VCaP (cell line): ENCODE measurements at regions not wholly inside any gene's neighbourhood (a gene's known extent, or its start where the extent isn't known, plus 50 kb on each side); places are given as distances from the start of the nearest gene placed in this dataset.

Experiments
- H3K27ac ChIP-seq: fragments of 450-650 bp; 2 replicates; pipeline ENCODE4 v1.5.1; 2017
- TF ChIP-seq, protein P1 (sequence below): fragments of 450-650 bp; conservative IDR thresholded peaks from 2 replicates; pipeline ENCODE4 v1.5.1; 2017; ENCODE audit warnings: mild to moderate bottlenecking, moderate library complexity

DNA sequence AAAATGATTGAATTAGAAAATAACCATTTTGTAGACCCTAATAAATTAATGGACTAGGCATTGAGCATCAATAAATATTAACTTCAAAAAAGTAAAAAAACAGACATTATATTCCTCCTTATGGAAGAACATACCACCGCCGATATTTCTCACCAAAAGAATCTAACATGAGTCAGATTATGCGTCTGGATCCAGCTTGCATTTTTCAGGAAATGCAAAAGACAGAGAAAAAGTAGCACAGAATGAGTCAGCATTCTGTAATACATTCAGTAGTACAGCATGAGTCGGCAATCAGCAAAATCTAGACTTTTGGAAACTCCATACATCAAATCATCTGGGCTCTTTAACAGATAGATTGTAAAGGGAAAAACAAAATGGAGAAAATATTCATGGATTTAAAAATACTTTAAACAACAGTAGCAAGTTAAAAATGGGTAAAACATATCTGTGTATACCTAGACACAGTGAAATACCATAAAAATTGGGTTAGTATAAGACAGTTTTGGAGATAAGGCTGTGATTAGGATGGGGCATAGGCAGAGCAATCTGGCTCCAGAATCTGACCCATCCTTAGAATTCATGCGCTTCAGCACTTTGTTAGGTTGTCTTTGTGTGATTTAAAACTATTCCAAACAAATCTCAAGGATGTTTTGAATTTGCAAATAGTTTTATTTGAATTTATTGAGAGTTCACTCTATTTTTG lies 633.0 kb upstream of the FAM241A start:
- TF ChIP-seq, protein P1, sequence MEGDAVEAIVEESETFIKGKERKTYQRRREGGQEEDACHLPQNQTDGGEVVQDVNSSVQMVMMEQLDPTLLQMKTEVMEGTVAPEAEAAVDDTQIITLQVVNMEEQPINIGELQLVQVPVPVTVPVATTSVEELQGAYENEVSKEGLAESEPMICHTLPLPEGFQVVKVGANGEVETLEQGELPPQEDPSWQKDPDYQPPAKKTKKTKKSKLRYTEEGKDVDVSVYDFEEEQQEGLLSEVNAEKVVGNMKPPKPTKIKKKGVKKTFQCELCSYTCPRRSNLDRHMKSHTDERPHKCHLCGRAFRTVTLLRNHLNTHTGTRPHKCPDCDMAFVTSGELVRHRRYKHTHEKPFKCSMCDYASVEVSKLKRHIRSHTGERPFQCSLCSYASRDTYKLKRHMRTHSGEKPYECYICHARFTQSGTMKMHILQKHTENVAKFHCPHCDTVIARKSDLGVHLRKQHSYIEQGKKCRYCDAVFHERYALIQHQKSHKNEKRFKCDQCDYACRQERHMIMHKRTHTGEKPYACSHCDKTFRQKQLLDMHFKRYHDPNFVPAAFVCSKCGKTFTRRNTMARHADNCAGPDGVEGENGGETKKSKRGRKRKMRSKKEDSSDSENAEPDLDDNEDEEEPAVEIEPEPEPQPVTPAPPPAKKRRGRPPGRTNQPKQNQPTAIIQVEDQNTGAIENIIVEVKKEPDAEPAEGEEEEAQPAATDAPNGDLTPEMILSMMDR, result no peak
- H3K27ac ChIP-seq, result no peak overlapping the region

DNA sequence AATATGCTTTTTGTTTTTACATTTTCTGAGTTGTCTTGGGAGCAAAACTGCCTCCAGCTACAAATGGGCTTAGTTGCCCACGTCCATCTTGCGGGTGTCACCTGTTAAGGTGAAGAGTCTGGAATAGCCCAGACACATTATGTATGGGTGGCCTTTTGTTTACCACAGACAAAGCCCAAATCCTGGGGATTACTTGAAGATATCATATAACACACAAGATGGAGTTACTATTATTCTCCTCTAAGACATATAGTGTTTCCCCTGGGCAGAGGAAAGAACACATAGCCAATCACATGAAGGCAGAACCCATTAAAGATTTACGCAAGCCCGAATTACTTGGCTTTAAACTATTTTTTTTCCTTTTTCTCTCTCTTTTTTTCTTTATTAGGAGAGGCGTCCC lies 625.6 kb upstream of the FAM241A start:
- TF ChIP-seq, protein P1, result no peak
- no peak overlapping the region for H3K27ac ChIP-seq

DNA sequence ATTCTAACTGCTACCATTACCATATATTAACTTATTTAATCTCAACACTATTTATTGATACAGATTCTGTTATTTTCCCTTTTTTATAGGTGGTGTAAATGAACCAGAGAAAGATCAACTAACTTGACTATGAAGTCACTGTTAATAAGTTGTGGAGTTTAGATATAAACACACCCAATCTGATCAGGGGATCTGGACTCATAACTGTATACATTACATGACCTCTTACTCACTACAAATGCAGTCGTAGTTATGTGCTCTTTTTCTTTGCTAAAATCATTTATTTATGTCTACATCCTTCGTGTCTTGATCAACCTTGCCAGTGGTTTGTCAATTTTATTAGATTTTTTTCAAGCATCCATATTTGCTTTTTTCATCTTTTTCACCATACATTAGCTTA lies 614.8 kb upstream of the FAM241A start:
- no peak overlapping the region for H3K27ac ChIP-seq
- TF ChIP-seq, protein P1, result no peak

DNA sequence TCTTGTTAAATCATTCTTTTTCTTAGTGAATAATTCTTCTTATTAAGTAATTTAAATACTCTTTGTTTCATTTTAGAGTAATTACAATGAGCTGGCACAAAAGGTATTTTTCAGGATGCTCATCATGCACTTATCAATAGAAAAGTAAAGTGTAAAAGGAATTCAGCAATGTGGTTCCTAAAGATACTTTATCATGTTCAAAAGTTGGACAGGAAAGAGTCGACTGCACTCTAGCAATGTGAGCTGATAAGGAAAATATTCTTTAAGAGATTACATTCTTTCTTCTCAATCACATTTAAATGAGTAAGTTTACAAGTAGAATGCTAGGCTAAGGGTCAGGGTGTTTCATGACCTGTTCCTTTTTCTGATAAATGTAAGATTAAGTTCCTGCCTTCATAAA lies 609.5 kb upstream of the FAM241A start:
- H3K27ac ChIP-seq, result no peak overlapping the region
- TF ChIP-seq, protein P1, result no peak

DNA sequence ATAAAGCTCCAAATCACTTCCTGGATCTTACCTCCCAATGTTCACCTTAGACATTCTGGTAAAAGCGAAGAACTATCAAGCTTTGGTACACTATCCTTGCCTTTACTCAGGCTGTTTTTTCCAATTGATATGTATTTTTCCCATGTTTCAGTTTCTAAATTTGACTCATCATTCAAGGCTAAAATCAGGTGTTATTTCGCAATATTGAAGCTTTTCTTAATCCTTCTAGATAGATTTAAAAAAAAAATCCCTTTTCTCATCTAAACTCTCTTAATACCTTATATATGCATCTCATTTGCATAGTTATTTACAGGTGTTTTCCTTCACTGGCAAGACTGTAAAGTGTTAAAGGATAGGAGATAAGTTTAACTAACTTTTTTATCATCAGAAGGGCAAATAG lies 608.1 kb upstream of the FAM241A start:
- no peak overlapping the region for H3K27ac ChIP-seq
- TF ChIP-seq, protein P1, result no peak

DNA sequence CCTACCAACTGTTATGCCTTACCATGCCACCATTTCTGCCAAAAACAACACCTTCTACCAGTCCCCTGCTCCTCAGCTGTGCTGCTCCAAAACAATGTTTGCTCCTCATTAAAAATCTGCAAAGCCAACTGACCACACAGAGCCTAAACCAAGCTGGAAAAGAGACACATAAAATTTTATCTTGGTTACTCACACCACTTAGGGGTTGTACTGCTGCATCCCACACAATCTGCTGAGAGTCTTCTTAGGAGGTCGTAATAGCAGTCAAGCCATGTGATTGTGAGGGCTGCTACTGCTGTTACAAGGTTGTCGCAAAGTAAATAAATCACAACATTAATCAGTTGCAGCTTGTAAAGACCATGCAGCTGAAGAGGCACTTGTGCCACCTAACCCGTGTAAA lies 607.4 kb upstream of the FAM241A start:
- no peak overlapping the region for H3K27ac ChIP-seq
- TF ChIP-seq, protein P1, result no peak

DNA sequence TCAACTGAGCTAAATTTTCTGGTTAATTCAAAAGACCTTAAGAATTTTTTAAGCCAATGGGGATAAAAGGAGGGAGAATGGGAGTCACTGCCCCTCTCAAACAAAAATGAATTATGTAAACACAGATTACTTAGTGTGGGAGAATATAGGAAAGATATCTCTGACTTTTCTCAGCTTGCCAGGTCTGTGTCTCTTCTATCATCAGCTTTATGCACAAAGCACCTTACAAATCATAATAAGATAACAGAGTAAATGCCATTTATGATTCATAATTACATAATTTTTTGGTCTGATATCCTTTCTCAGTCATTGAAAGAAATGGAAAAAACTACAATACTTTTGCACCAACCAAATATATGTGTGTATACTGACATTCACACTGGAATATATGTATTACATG lies 604.6 kb upstream of the FAM241A start:
- TF ChIP-seq, protein P1, result no peak
- H3K27ac ChIP-seq, result no peak overlapping the region
